Psoas muscle (tissue), 7 donors: ENCODE measurements at regions not wholly inside any gene's neighbourhood (a gene's known extent, or its start where the extent isn't known, plus 50 kb on each side); places are given as distances from the start of the nearest gene placed in this dataset.
A peak's percentile ranks its signal among the peaks of the same experiment; 100 is the strongest.

Experiments
- ATAC-seq, 4 donors: fragments of 200-7000 bp; cut with Tn5 transposase; one replicate each; pipeline ENCODE4 v1.9.1; 2020; ENCODE audit warnings: moderate library complexity in 3 of 4, mild to moderate bottlenecking in 2 of 4
- DNase-seq, 2 donors: peaks; one replicate each; pipeline ENCODE4 v3.0.0-alpha.2; 2020
- H3K27ac ChIP-seq: fragments of 200-600 bp; one replicate; pipeline ENCODE4 v1.8.0; 2022
- H3K27me3 ChIP-seq, 3 donors: fragments of 200-600 bp in 1 of 3; one replicate each; pipeline versions ENCODE4 v1.6.1 to v1.8.0; 2013 to 2022; ENCODE audit warnings: low read length in 2 of 3, mild to moderate bottlenecking in 2 of 3, moderate library complexity in 1 of 3; ENCODE audit not compliant: insufficient read depth in 3 of 3
- H3K36me3 ChIP-seq, 2 donors: fragments of 200-600 bp in 1 of 2; one replicate each; pipeline versions ENCODE4 v1.6.1 to v1.8.0; 2013 to 2022; ENCODE audit warnings: low read depth in 1 of 2, mild to moderate bottlenecking in 1 of 2, moderate library complexity in 1 of 2; ENCODE audit not compliant: insufficient read depth in 1 of 2
- H3K4me1 ChIP-seq: fragments of 200-600 bp; one replicate; pipeline ENCODE4 v1.8.0; 2022
- H3K4me3 ChIP-seq: fragments of 200-600 bp; one replicate; pipeline ENCODE4 v1.8.0; 2022; ENCODE audit warnings: mild to moderate bottlenecking
- H3K9me3 ChIP-seq: fragments of 200-600 bp; one replicate; pipeline ENCODE4 v1.8.0; 2022
- WGBS, 3 donors: extraction: QIAGEN DNeasy Blood & Tissue Kit; methylation state at CpG; one replicate each; pipeline versions ENCODE4 v1.1.6 to v1.1.7; 2013; 5-methylcytosine and 5-hydroxymethylcytosine counted together
- intact Hi-C, 2 donors: fragments of 100-400 bp; cut with DNase I; formaldehyde crosslinking; loops; one replicate each; pipeline versions ENCODE4 v1.11.0 to v1.14.2; 2022
- TF ChIP-seq, protein P1 (sequence below): fragments of 200-600 bp; IDR thresholded peaks from one replicate; pipeline ENCODE4 v1.8.0; 2022; ENCODE audit warnings: antibody characterized with exemption
- donor health status: healthy with polysubstance abuse.
- donor health status: DM: no; HTN: no; CAD: no; lungs with moderate emphysema.
- donor health status: Bipolar disorder and iron deficiency.
- donor health status: healthy.
- donor health status: DM: yes; HTN: yes; CAD: no.
- donor health status: DM: no; HTN: no; CAD: no.
- donor health status: DM: yes; HTN: yes; CAD: no.

DNA sequence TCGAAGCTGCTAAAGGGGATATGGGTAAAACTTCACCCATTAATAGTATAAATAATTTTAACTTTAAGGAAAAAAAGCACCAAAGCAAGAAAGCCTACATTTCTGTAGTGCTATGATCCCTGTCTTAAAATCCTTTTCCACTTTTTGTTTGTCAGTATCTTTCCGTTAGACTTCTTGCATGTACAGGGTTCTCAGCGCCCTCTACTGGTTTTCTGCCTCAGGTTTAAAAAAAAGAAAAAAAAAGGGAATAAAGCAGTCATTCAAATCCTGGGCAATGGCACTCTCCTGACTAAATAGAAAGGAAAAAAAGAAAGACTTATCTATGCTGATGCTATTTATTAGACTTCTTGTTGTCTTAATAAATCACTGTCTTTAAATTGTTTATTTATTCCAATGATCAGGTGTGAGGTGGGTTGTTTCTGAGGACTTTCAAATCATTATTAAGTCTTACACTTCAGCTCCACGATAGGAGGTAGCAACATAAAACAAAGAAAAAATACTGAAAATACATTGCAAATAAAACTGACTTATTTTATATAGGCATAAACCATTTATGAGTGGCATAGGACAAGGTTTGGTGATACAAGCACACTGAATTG lies 475.4 kb upstream of the NR5A2 start:
- Histone ChIP-seq H3K27ac (no peak overlapping the region), H3K36me3 (no peaks in the 10 kb centered on the region), H3K9me3 (no peaks in the 10 kb centered on the region), H3K4me1 (no peaks in the 10 kb centered on the region), H3K27me3 (no peaks in the 10 kb centered on the region), H3K4me3 (no peak overlapping the region)
- 38 to 41% (median 40%) methylated on average over 4 of the region's 4 CpGs for WGBS, 3 donors
- intact Hi-C loops = loop anchor here in 1 of 2 donors (5.0 kb wide), 1 partner anchor 795 kb away; no protein-coding TSS in a partner anchor
- TF ChIP-seq, protein P1, sequence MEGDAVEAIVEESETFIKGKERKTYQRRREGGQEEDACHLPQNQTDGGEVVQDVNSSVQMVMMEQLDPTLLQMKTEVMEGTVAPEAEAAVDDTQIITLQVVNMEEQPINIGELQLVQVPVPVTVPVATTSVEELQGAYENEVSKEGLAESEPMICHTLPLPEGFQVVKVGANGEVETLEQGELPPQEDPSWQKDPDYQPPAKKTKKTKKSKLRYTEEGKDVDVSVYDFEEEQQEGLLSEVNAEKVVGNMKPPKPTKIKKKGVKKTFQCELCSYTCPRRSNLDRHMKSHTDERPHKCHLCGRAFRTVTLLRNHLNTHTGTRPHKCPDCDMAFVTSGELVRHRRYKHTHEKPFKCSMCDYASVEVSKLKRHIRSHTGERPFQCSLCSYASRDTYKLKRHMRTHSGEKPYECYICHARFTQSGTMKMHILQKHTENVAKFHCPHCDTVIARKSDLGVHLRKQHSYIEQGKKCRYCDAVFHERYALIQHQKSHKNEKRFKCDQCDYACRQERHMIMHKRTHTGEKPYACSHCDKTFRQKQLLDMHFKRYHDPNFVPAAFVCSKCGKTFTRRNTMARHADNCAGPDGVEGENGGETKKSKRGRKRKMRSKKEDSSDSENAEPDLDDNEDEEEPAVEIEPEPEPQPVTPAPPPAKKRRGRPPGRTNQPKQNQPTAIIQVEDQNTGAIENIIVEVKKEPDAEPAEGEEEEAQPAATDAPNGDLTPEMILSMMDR = peak; percentile 57
- ATAC-seq = no peak
- DNase-seq = no peak

DNA sequence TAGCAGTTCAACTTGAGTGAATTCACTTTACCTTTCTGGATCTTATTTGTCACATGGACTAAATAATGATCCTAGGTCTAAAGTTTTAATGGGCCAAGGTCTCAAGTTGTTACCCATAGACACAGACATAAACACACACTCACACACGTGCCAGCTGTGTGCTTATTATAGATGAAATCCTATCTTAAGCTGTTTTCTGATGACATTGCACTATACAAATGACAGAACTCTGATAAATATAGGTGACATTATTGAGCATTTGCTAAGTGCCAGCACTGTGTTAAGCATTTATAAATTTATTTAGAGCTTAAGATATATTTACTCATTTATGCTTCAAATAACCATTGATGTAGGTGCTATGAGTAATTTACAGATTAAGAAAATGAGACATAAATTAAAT lies 474.4 kb upstream of the NR5A2 start:
- intact Hi-C loops = loop anchor here in 1 of 2 donors (5.0 kb wide), 1 partner anchor 796 kb away; no protein-coding TSS in a partner anchor
- Histone ChIP-seq H3K27ac (no peak overlapping the region), H3K9me3 (no peaks in the 10 kb centered on the region), H3K27me3 (no peaks in the 10 kb centered on the region), H3K4me1 (no peaks in the 10 kb centered on the region), H3K4me3 (no peak overlapping the region), H3K36me3 (no peaks in the 10 kb centered on the region)
- ATAC-seq (no peak), DNase-seq (no peak)
- WGBS, 3 donors = 24 to 29% (median 25%) methylated on average over 1 of the region's 1 CpG
- TF ChIP-seq, protein P1 = no peak

DNA sequence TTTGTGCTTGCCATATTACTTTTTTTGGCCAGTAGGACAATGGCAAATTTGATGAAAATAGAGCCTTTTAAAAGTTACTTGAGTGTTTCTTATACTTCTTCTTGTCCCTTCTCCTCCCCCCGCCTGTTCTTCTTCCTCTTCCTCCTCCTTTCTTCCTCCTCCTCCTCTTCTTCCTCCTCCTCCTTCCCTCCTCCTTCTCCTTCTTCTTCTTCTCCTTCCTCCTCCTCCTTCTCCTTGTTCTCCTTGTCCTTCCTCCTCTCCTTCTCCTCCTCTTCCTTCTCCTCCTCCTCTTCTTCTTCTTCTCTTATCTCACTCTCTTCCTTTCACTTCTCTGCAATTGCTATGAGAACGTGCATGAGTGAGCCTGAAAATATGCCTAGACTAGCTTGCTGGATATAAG lies 466.2 kb upstream of the NR5A2 start:
- Histone ChIP-seq H3K27me3 (no peaks in the 10 kb centered on the region), H3K4me1 (no peaks in the 10 kb centered on the region), H3K36me3 (no peaks in the 10 kb centered on the region), H3K9me3 (no peaks in the 10 kb centered on the region), H3K4me3 (no peak overlapping the region), H3K27ac (no peak overlapping the region)
- DNase-seq = no peak
- intact Hi-C loops = no loop called here
- TF ChIP-seq, protein P1 = no peak
- ATAC-seq = no peak
- 36 to 47% (median 43%) methylated on average over 2 of the region's 2 CpGs for WGBS, 3 donors

GRCh38 chr1:199573047-199573446 lies 454.5 kb upstream of the NR5A2 start:
- WGBS, 3 donors = 49 to 57% (median 51%) methylated on average over 5 of the region's 5 CpGs
- Histone ChIP-seq H3K4me3 (no peak overlapping the region), H3K4me1 (no peaks in the 10 kb centered on the region), H3K27ac (no peak overlapping the region), H3K27me3 (no peaks in the 10 kb centered on the region), H3K9me3 (no peaks in the 10 kb centered on the region), H3K36me3 (no peaks in the 10 kb centered on the region)
- TF ChIP-seq, protein P1 = no peak
- DNase-seq = no peak
- intact Hi-C loops = no loop called here
- no peak for ATAC-seq

DNA sequence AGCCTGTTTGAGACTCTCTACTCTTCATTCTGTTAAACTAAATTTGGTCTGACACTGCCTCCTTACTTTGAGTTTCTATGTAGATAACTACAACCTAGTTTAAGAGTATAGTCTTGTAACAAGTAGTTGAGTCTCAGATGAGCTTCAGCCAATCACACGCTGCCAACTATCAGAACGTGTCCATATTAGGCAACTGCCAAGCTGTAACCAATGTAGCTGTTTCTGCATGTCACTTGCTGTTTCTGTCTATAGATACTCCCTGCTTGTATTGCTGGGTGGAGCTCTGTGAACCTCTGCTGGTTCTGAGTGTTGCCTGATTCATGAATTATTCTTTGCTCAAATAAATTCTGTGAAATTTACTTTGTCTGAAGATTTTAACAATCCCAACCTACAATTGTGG lies 452.6 kb upstream of the NR5A2 start:
- 62 to 76% (median 69%) methylated on average over 2 of the region's 2 CpGs for WGBS, 3 donors
- Histone ChIP-seq H3K27ac (no peak overlapping the region), H3K4me1 (no peaks in the 10 kb centered on the region), H3K9me3 (no peaks in the 10 kb centered on the region), H3K4me3 (no peak overlapping the region), H3K27me3 (no peaks in the 10 kb centered on the region), H3K36me3 (no peaks in the 10 kb centered on the region)
- ATAC-seq (no peak), DNase-seq (no peak)
- intact Hi-C loops = no loop called here
- TF ChIP-seq, protein P1 = no peak
